ENCODE measurements at regions not wholly inside any gene's neighbourhood (a gene's known extent, or its start where the extent isn't known, plus 50 kb on each side); places are given as distances from the start of the nearest gene placed in this dataset.

DNA sequence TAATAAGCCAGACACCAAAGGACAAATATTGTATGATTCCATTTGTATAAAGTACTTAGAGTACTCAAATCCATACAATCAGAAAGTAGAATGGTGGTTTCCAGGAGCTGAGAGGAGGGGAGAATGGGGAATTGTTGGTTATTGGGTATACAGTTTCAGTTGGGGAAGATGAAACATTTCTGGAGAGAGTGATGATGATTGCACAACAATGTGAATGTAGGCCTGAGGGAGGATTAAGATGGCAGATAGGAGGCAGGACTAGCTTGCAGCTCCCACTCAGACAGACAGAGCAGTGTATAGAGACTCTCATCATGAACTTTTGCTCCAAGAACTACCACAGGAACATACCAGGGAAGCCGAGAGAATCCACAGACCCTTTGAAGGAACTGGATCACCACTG is 75.7 kb upstream of the PAK3 start:
- Histone ChIP-seq H3K27me3 (ENCODE audit: control insufficient read depth in 2 of 2, insufficient read depth in 2 of 2, low read length in 2 of 2) (no peaks in the 10 kb centered on the region), H3K4me3 (replicated peaks in 1 of 3; ENCODE audit: insufficient read depth in 1 of 3, low read depth in 1 of 3, low read length in 3 of 3) (no peak overlapping the region), H3K9ac (replicated peaks; ENCODE audit: extremely low read depth, insufficient read depth, low read length) (no peak overlapping the region), H3K4me2 (ENCODE audit: insufficient read depth, low read length) (no peak overlapping the region), H3K4me1 (ENCODE audit: control insufficient read depth, extremely low read depth, insufficient read depth, low read length) (no peaks in the 10 kb centered on the region), H3K79me2 (ENCODE audit: control insufficient read depth, insufficient read depth, low read length) (no peaks in the 10 kb centered on the region), H2AFZ (ENCODE audit: low read depth, low read length) (no peak overlapping the region), H4K20me1 (replicated peaks; ENCODE audit: control insufficient read depth, extremely low read depth, insufficient read depth, low read length) (no peaks in the 10 kb centered on the region), H3K36me3 (ENCODE audit: control insufficient read depth in 2 of 2, extremely low read depth in 1 of 2, insufficient read depth in 2 of 2, low read length in 2 of 2) (no peaks in the 10 kb centered on the region), H3K9me1 (replicated peaks; ENCODE audit: control insufficient read depth, extremely low read depth, insufficient read depth, low read length) (no peaks in the 10 kb centered on the region), H3K27ac (ENCODE audit: insufficient read depth, low read depth, low read length) (no peak overlapping the region), H3K9me3 (replicated peaks; ENCODE audit: control insufficient read depth, insufficient read depth, low read length) (no peaks in the 10 kb centered on the region)
- DNase-seq (ENCODE audit: low read depth, low spot score) (no peak), FAIRE-seq (no peak)
- CTCF ChIA-PET = no interaction called here
- BruUV-seq (replicated peaks) = no TSS peak
- TF ChIP-seq POLR2A (IDR thresholded peaks at IDR 0.05; ENCODE audit: low read depth, low read length) = no peak
- no peak for TF ChIP-seq MYC (IDR thresholded peaks at IDR 0.05; ENCODE audit: low read depth, low read length)
- TF ChIP-seq, protein P1, sequence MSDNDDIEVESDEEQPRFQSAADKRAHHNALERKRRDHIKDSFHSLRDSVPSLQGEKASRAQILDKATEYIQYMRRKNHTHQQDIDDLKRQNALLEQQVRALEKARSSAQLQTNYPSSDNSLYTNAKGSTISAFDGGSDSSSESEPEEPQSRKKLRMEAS (IDR thresholded peaks at IDR 0.05; ENCODE audit: insufficient read depth, insufficient read length) = no peak
- TF ChIP-seq, protein P2, sequence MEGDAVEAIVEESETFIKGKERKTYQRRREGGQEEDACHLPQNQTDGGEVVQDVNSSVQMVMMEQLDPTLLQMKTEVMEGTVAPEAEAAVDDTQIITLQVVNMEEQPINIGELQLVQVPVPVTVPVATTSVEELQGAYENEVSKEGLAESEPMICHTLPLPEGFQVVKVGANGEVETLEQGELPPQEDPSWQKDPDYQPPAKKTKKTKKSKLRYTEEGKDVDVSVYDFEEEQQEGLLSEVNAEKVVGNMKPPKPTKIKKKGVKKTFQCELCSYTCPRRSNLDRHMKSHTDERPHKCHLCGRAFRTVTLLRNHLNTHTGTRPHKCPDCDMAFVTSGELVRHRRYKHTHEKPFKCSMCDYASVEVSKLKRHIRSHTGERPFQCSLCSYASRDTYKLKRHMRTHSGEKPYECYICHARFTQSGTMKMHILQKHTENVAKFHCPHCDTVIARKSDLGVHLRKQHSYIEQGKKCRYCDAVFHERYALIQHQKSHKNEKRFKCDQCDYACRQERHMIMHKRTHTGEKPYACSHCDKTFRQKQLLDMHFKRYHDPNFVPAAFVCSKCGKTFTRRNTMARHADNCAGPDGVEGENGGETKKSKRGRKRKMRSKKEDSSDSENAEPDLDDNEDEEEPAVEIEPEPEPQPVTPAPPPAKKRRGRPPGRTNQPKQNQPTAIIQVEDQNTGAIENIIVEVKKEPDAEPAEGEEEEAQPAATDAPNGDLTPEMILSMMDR (IDR thresholded peaks at IDR 0.05; ENCODE audit: extremely low read depth in 1 of 2, insufficient read depth in 1 of 2, low read depth in 1 of 2, low read length in 2 of 2) = no peak
- POLR2A ChIA-PET = no interaction called here
- intact Hi-C loops (cut with micrococcal nuclease) = no loop called here
- dilution Hi-C loops (cut with MboI; ENCODE audit: extremely low pct_ligation_motif_present, low sequenced_read_pairs) = no loop called here

DNA sequence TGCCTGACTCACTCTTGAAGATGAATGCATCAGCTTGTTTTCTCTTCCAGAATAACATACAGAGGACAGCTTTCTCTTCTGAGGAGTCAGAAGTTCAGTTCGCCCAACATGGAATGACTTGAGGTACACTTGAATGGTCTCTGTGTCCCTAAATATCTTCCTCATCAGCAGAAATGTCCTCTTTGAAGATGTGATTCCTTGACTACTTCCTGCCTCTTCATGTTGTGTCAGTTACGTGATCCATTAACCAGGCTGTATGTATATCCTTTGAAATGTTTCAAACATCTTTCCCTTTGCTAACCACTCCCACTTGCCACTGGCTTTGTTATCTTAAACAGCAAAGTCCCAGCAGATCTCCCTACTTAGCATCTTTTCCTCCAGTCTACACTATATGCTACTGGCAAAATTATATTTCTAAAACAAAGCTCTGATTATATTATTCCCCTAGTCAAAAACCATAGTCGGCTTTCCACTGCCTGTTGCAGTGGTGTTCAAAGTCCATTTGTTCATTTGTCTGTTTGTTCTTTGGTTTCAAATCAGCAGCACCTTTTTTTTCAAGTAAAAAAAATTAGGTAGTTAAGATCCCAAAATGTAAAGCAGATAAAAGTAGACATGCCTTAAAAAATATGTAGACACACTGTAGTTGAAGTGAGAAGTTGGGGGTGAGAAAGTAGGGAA is 82.1 kb upstream of the PAK3 start:
- Histone ChIP-seq H3K79me2 (ENCODE audit: control insufficient read depth, insufficient read depth, low read length) (no peaks in the 10 kb centered on the region), H3K4me2 (ENCODE audit: insufficient read depth, low read length) (no peak overlapping the region), H3K4me3 (replicated peaks in 1 of 3; ENCODE audit: insufficient read depth in 1 of 3, low read depth in 1 of 3, low read length in 3 of 3) (no peak overlapping the region), H3K9ac (replicated peaks; ENCODE audit: extremely low read depth, insufficient read depth, low read length) (no peak overlapping the region), H3K27me3 (ENCODE audit: control insufficient read depth in 2 of 2, insufficient read depth in 2 of 2, low read length in 2 of 2) (no peaks in the 10 kb centered on the region), H2AFZ (ENCODE audit: low read depth, low read length) (no peak overlapping the region), H3K4me1 (ENCODE audit: control insufficient read depth, extremely low read depth, insufficient read depth, low read length) (no peaks in the 10 kb centered on the region), H3K9me3 (replicated peaks; ENCODE audit: control insufficient read depth, insufficient read depth, low read length) (no peaks in the 10 kb centered on the region), H4K20me1 (replicated peaks; ENCODE audit: control insufficient read depth, extremely low read depth, insufficient read depth, low read length) (no peaks in the 10 kb centered on the region), H3K27ac (ENCODE audit: insufficient read depth, low read depth, low read length) (no peak overlapping the region), H3K36me3 (ENCODE audit: control insufficient read depth in 2 of 2, extremely low read depth in 1 of 2, insufficient read depth in 2 of 2, low read length in 2 of 2) (no peaks in the 10 kb centered on the region), H3K9me1 (replicated peaks; ENCODE audit: control insufficient read depth, extremely low read depth, insufficient read depth, low read length) (no peaks in the 10 kb centered on the region)
- TF ChIP-seq MYC (IDR thresholded peaks at IDR 0.05; ENCODE audit: low read depth, low read length) (no peak), EZH2 (IDR thresholded peaks at IDR 0.05; ENCODE audit: borderline replicate concordance, low read depth, low read length, severe bottlenecking) (no peak), JUN (IDR thresholded peaks at IDR 0.05; ENCODE audit: borderline replicate concordance, insufficient read depth, insufficient read length, low read depth) (no peak), POLR2AphosphoS5 (IDR thresholded peaks at IDR 0.05; ENCODE audit: insufficient read depth, low read depth, low read length) (no peak), FOS (IDR thresholded peaks at IDR 0.05; ENCODE audit: borderline replicate concordance, insufficient read depth, low read length) (no peak), POLR2A (IDR thresholded peaks at IDR 0.05; ENCODE audit: low read depth, low read length) (no peak), GATA2 (IDR thresholded peaks at IDR 0.05; ENCODE audit: insufficient read depth, insufficient read length, low read depth, low read length) (no peak)
- TF ChIP-seq, protein P2 (IDR thresholded peaks at IDR 0.05; ENCODE audit: extremely low read depth in 1 of 2, insufficient read depth in 1 of 2, low read depth in 1 of 2, low read length in 2 of 2) = no peak
- TF ChIP-seq, protein P1 (IDR thresholded peaks at IDR 0.05; ENCODE audit: insufficient read depth, insufficient read length) = no peak
- POLR2A ChIA-PET = no interaction called here
- dilution Hi-C loops (cut with MboI; ENCODE audit: extremely low pct_ligation_motif_present, low sequenced_read_pairs) = no loop called here
- DNase-seq (ENCODE audit: low read depth, low spot score) (no peak), FAIRE-seq (no peak)
- intact Hi-C loops (cut with micrococcal nuclease) = no loop called here
- CTCF ChIA-PET = no interaction called here
- BruUV-seq (replicated peaks) = no TSS peak

Measured in endothelial cell of umbilical vein (primary cell).